Prostate gland (tissue), 2 donors: ENCODE measurements at regions not wholly inside any gene's neighbourhood (a gene's known extent, or its start where the extent isn't known, plus 50 kb on each side); places are given as distances from the start of the nearest gene placed in this dataset.

ENCODE experiments used
- DNase-seq: peaks from one replicate; pipeline ENCODE4 v3.0.0-alpha.2; 2019; ENCODE audit warnings: low spot score
- H3K27ac ChIP-seq, 2 donors: fragments of 200-600 bp; sonication (generic); 2 replicates each; pipeline ENCODE4 v1.5.1; 2017 to 2019
- H3K27me3 ChIP-seq: fragments of 200-600 bp; sonication (generic); replicated peaks from 2 replicates; pipeline ENCODE4 v1.5.1; 2019; ENCODE audit not compliant: insufficient read depth
- H3K36me3 ChIP-seq, 2 donors: fragments of 200-600 bp; sonication (generic); 1 replicate in 1 of 2; 2 replicates in 1 of 2; pipeline versions ENCODE4 v1.5.1 to v1.8.1; 2017 to 2019
- H3K4me1 ChIP-seq: fragments of 200-600 bp; sonication (generic); replicated peaks from 2 replicates; pipeline ENCODE4 v1.5.1; 2019
- H3K4me3 ChIP-seq, 2 donors: fragments of 200-600 bp; sonication (generic); 2 replicates each; pipeline ENCODE4 v1.5.1; 2017 to 2019
- H3K9me3 ChIP-seq: fragments of 200-600 bp; sonication (generic); 2 replicates; pipeline ENCODE4 v1.5.1; 2017
- CTCF ChIP-seq, 4 experiments: fragments of 200-600 bp in 2 of 4; fragments of 450-650 bp in 2 of 4; sonication (generic) in 2 of 4; IDR thresholded peaks; 1 replicate in 3 of 4; 2 replicates in 1 of 4; pipeline ENCODE4 v1.5.1; 2016 to 2019; ENCODE audit warnings: antibody characterized with exemption in 4 of 4, mild to moderate bottlenecking in 2 of 4, moderate library complexity in 2 of 4
- POLR2A ChIP-seq: fragments of 450-650 bp; IDR thresholded peaks from one replicate; pipeline ENCODE4 v1.6.1; 2016; ENCODE audit warnings: antibody characterized with exemption, mild to moderate bottlenecking
- POLR2AphosphoS5 ChIP-seq: sonication (generic); formaldehyde crosslinking; IDR thresholded peaks from one replicate; pipeline ENCODE4 v1.6.1; 2017; ENCODE audit warnings: antibody characterized with exemption
- WGBS: methylation state at CpG from one replicate; pipeline ENCODE4 v1.1.5; 2018; 5-methylcytosine and 5-hydroxymethylcytosine counted together
- intact Hi-C: fragments of 100-400 bp; cut with DNase I; formaldehyde crosslinking; loops from one replicate; pipeline ENCODE4 v1.14.2; 2022

GRCh38 chr1:198856601-198857000 is 217.8 kb downstream of the PTPRC start:
- TF ChIP-seq POLR2A (no peak), POLR2AphosphoS5 (no peak), CTCF (IDR thresholded peaks at IDR 0.05) (no peak)
- no peaks in the 10 kb centered on the region for H3K27me3 ChIP-seq
- H3K27ac ChIP-seq, result no peak overlapping the region
- no peak for DNase-seq
- H3K9me3 ChIP-seq, result no peaks in the 10 kb centered on the region
- H3K4me1 ChIP-seq, result no peaks in the 10 kb centered on the region
- H3K4me3 ChIP-seq, result no peak overlapping the region
- intact Hi-C loops, result no loop called here
- no peaks in the 10 kb centered on the region for H3K36me3 ChIP-seq
- 63% methylated on average over 2 of the region's 2 CpGs for WGBS

- Histone ChIP-seq H3K27ac (no peak overlapping the region), H3K9me3 (no peaks in the 10 kb centered on the region), H3K4me3 (no peak overlapping the region), H3K27me3 (no peaks in the 10 kb centered on the region), H3K4me1 (no peaks in the 10 kb centered on the region), H3K36me3 (no peaks in the 10 kb centered on the region)
- WGBS, result 86% methylated on average over 2 of the region's 2 CpGs
- DNase-seq, result no peak
- intact Hi-C loops, result no loop called here
- TF ChIP-seq CTCF (IDR thresholded peaks at IDR 0.05), result no peak
- no peak for TF ChIP-seq POLR2AphosphoS5
- no peak for TF ChIP-seq POLR2A
These were observed 219.2 kb downstream of the PTPRC start for GRCh38 chr1:198858033-198858432.

- H3K4me3 ChIP-seq, result no peak overlapping the region
- intact Hi-C loops, result no loop called here
- H3K4me1 ChIP-seq, result no peaks in the 10 kb centered on the region
- H3K36me3 ChIP-seq, result no peaks in the 10 kb centered on the region
- DNase-seq, result no peak
- H3K9me3 ChIP-seq, result no peaks in the 10 kb centered on the region
- H3K27me3 ChIP-seq, result no peaks in the 10 kb centered on the region
- 74% methylated on average over 2 of the region's 2 CpGs for WGBS
- no peak overlapping the region for H3K27ac ChIP-seq
- TF ChIP-seq POLR2AphosphoS5, result no peak
- TF ChIP-seq POLR2A, result no peak
- TF ChIP-seq CTCF (IDR thresholded peaks at IDR 0.05), result no peak
These were observed 221.5 kb downstream of the PTPRC start for GRCh38 chr1:198860371-198860770.

- no peaks in the 10 kb centered on the region for H3K9me3 ChIP-seq
- no peak for TF ChIP-seq POLR2AphosphoS5
- no peak for TF ChIP-seq CTCF (IDR thresholded peaks at IDR 0.05)
- TF ChIP-seq POLR2A, result no peak
- no peak for DNase-seq
- H3K36me3 ChIP-seq, result no peaks in the 10 kb centered on the region
- no peak overlapping the region for H3K27ac ChIP-seq
- no peak overlapping the region for H3K4me3 ChIP-seq
- no peaks in the 10 kb centered on the region for H3K4me1 ChIP-seq
- no peaks in the 10 kb centered on the region for H3K27me3 ChIP-seq
- intact Hi-C loops, result no loop called here
- 67% methylated on average over 2 of the region's 2 CpGs for WGBS
These were observed 222.8 kb downstream of the PTPRC start for GRCh38 chr1:198861636-198862035.

- WGBS, result 80% methylated on average over 4 of the region's 4 CpGs
These were observed 225.9 kb downstream of the PTPRC start for GRCh38 chr1:198864695-198865094.

More at GRCh38 chr1:198864695-198865094, 225.9 kb downstream of the PTPRC start:
- no peak for DNase-seq
- Histone ChIP-seq H3K4me3 (no peak overlapping the region), H3K27ac (no peak overlapping the region), H3K27me3 (no peaks in the 10 kb centered on the region), H3K4me1 (no peaks in the 10 kb centered on the region), H3K36me3 (no peaks in the 10 kb centered on the region), H3K9me3 (no peaks in the 10 kb centered on the region)
- intact Hi-C loops, result no loop called here
- no peak for TF ChIP-seq POLR2AphosphoS5
- no peak for TF ChIP-seq CTCF (IDR thresholded peaks at IDR 0.05)
- TF ChIP-seq POLR2A, result no peak
